ENCODE measurements at regions not wholly inside any gene's neighbourhood (a gene's known extent, or its start where the extent isn't known, plus 50 kb on each side); places are given as distances from the start of the nearest gene placed in this dataset.

DNA sequence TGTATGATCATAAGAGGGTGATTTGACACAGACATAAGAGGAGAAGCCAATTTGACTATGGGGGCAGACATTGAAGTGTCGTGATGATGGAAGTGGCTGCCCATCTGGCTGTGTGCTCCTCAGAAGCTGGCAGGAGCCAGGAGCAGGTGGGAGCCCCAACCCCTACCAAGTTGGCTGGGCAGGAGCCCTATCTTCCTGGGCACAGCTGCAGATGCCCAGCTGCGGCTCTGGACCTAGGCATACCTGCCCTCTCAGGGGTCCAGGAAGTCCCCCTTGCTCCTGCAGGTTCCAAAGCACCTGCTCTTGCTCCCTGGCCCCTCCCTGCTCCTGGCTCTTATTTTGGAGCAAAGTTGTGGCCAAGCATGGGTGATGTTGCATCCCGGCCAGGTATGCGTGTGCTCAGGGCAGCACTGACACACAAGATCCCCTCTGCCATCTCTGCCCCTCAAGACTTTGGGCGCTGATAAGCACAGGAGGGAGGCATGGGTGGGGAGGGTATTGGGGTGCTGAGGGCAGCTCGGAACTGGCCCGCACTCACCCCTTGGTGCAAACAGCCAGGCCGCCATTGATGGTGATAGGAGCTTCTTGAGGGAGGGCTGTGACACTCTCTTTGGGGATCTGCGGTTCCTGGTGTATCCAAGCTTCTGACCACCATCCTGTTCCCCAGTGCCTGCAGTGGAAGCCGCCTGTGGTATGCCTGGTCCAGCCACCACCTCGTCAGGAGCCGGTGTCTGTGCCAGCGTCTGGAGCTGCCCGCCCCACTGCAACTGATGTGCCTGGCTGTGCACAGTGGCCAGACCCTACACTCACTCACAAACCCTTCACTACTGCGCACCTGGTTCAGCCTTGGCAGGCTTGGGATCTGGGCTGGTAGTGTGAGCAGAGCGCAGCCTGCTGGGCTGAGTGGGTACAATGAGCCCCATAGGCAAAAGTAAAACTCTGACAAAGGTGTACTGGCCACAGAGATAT is 230.9 kb downstream of the CDH9 start:
- TF ChIP-seq, protein P1, sequence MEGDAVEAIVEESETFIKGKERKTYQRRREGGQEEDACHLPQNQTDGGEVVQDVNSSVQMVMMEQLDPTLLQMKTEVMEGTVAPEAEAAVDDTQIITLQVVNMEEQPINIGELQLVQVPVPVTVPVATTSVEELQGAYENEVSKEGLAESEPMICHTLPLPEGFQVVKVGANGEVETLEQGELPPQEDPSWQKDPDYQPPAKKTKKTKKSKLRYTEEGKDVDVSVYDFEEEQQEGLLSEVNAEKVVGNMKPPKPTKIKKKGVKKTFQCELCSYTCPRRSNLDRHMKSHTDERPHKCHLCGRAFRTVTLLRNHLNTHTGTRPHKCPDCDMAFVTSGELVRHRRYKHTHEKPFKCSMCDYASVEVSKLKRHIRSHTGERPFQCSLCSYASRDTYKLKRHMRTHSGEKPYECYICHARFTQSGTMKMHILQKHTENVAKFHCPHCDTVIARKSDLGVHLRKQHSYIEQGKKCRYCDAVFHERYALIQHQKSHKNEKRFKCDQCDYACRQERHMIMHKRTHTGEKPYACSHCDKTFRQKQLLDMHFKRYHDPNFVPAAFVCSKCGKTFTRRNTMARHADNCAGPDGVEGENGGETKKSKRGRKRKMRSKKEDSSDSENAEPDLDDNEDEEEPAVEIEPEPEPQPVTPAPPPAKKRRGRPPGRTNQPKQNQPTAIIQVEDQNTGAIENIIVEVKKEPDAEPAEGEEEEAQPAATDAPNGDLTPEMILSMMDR (IDR thresholded peaks at IDR 0.05 in 8 of 11, conservative IDR thresholded peaks at IDR 0.05 in 3 of 11): no peak
- TF ChIP-seq POLR2AphosphoS5 (IDR thresholded peaks at IDR 0.05): no peak

All from spleen (tissue), 7 donors.